HG03469 (cell line): ENCODE measurements at regions not wholly inside any gene's neighbourhood (a gene's known extent, or its start where the extent isn't known, plus 50 kb on each side); places are given as distances from the start of the nearest gene placed in this dataset.
"Not testable (repeated sequence)": the region's sequence is repeated elsewhere in the genome, so short reads cannot be mapped to it uniquely, and the experiment has no call there.

ENCODE experiments used
- ATAC-seq: cut with Tn5 transposase; IDR thresholded peaks from one replicate; pipeline ENCODE4 v1.9.1; 2021; ENCODE audit warnings: mild to moderate bottlenecking, moderate library complexity, moderate number of reproducible peaks; ENCODE audit not compliant: unreplicated experiment

DNA sequence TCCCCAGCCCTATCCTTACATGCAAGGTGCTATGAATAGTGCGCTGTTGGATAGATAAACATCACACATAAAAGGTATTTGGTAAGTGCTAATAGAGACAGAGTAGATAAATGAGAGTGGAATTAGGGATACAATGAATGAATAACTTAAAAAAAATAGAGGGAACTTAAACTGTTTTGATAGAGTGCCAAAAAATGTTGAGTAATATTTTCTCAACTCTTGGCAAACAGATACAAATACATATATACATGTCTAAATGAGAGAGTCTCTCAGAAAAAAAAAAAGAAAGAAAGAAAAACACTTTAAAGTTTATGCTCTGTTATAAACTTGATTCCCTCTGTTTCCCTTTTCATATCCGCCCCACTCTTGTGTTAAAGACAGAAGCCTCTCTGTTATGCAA, 667.4 kb downstream of the ROBO2 start:
- ATAC-seq, result no peak

- ATAC-seq, result no peak
Measured at GRCh38 chr3:77709155-77709554, 669.3 kb downstream of the ROBO2 start.

DNA sequence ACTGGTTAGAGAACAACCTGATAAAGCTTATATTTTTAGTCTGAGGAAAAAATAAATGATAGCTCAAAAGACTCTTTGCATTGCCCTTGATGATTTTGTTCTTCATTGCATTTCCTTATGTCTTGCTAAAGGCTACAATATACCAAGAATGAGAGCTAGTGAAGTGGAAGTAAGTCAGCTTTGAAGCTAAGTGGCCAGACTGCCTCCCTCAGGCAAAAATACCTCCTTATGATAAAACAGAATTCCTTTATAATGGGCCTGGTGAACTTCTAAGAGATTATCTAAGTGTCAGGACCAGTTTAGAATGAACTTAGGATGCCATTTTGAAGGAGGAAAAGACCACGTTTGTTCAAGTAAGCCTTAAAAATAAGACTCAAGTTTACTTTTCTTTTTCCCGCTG, 678.4 kb downstream of the ROBO2 start:
- ATAC-seq, result no peak

GRCh38 chr3:77720460-77720971, 680.6 kb downstream of the ROBO2 start:
- ATAC-seq, result no peak

GRCh38 chr3:77726517-77726916, 686.6 kb downstream of the ROBO2 start:
- no peak for ATAC-seq

DNA sequence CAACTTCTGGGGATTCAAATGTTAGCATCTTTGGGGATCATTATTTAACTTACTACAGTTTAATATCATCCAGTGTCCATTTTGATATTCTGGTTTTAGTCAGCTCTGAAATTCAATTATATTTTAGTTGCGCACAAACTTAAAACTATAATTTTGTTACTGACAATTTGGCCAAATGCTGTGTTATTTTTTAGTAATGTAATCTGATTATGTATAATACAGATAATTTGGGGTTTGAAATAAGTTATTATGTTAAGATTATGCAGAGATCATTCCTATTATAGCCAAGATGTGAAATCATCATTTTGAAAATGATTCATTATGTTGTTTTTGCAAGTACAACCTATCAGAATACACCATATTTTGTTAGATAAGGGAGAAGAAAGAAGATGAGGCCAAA, 706.1 kb downstream of the ROBO2 start:
- no peak for ATAC-seq

GRCh38 chr3:77746892-77747291, 707.0 kb downstream of the ROBO2 start:
- no peak for ATAC-seq

DNA sequence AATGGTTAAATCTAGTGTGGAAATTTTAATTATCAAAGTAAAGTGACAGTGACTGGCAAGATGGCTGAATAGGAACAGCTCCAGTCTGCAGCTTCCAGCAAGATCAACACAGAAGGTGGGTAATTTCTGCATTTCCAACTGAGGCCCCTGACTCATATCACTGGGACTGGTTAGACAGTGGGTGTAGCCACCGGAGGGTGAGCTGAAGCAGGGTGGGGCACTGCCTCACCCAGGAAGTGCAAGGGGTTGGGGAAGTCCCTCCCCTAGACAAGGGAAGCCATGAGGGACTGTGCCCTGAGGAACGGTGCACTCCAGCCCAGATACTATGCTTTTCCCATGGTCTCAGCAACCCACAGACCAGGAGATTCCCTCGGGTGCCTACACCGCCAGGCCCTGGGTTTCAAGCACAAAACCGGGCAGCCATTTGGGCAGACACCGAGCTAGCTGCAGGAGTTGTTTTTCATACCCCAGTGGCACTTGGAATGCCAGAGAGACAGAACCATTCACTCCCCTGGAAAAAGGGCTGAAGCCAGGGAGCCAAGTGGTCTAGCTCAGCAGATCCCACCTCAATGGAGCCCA, 716.6 kb downstream of the ROBO2 start:
- ATAC-seq, result not testable (repeated sequence)

GRCh38 chr3:77772459-77772858, 732.6 kb downstream of the ROBO2 start:
- no peak for ATAC-seq

- no peak for ATAC-seq
Measured at GRCh38 chr3:77773084-77773483, 733.2 kb downstream of the ROBO2 start.

DNA sequence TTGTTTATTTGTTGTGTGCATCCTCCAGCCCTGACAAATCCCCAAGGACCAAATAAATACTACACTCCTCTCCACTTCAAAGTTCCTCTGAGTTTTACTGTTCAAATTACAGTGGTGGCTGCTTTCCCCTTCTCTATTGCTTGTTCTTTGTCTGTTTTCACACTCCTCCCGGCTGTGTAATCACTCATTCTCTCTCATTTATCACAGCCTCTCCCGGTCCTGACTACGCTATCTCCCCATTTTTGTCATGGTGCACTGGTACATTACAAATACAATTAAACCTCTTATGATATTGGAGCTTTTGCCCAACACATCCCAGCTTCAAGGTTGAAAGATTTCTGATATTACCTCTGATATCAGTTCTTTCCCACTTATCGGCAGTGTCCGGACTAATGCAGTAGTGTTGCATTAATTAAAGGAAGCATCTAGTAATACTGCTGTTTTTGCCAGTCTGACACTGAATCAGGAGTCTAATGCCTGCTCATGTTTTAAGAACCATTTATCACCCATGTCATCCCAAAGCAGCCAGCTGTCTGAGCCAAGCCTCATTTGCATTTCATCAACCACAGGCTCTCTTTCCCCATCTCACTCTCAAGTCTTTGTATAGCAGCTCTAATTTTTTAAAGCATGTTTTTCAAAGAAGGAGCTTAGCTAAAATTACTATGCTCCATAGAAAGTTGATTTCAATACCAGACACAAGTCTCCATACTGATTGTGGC, 740.5 kb downstream of the ROBO2 start:
- no peak for ATAC-seq

DNA sequence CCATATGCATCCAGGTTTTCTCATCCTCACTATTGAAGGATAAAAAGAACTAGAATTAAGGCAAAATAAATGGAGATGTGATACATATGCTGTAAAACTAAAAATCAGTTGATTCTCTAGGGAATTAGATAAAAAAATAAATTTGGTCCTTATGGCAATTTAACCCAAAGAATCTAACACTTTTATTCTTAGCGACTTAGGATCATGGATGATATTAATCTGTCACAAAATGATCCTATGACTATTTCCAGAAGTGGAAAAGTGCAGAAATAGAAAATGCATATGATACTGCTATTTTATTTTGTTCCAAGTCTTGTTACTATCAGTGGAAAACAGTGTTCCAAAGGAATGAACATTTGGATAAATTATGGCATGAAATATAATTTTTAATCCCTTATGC, 746.3 kb downstream of the ROBO2 start:
- no peak for ATAC-seq

DNA sequence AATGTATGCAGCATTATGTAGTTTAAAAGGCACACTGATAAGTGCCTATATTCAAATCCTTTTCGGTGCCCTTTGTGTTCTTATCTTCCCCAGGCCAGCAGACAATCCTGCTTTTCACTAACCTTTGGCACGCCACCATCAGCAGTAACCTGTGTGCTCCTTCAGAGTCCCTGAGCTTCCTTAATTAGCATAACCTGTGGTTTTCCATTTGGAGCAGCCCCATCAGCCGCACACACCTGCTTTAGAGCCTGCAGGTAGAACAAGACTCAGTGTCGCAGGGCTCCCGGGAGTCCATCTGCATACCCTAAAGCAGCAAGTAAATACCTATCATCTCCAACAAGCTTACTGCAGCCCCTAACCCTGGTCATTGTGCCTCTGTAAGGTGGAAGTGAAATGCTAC, 755.1 kb downstream of the ROBO2 start:
- ATAC-seq, result no peak

DNA sequence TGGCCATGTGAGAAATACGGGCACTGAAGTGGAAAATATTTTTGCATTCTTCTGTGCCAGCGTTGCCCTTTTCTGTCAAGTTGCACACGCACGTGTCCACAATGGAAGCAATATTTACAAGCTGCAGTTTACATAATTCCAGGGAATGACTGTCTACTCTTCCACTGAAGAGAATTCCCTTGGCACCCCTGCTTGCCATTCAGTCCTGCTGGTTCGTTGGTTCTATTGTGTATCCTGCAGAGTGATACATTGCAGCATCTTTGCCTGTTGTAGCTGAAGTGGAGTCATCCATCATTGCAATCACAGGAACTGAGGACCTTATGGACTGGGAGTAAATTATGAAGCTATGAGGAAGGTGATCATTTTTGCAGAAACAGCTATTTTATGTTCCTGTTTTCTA, 759.4 kb downstream of the ROBO2 start:
- no peak for ATAC-seq

DNA sequence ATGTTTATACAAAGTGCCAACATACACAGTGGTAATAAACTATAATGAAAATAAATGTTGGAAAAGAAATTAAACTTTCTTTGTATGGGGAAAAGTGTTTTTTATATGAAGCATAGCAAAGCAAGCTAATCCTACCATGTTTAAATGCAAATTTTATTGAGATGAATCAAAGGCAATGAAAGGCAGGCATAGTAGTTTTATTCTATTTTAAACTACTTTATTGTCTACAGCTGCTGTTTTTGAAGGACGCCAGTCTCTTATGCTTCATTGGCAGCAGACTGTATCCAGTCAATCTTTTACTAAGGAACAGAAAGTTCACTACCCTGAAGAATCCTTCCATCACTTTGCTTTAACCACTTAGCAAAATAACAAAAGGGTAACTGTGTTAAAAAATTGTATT, 761.0 kb downstream of the ROBO2 start:
- ATAC-seq, result no peak

DNA sequence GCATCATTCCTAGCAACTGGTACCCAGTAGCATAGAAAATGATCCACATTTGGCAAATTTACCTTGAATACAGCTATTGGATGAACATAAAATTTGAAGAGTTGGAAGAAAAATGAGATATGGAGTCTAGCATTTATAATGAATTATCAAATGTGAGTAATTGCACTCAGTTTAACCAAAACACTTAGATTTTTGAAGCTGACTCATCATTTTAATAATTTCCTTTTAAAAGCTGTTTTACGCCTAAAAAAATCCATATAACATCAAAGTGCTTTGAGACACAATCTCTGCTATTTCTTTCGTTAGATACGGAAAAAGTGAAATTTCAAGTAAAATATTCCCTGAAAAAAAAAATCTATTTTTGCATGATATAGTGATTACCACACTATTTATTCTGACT, 767.4 kb downstream of the ROBO2 start:
- ATAC-seq, result no peak

- ATAC-seq, result no peak
Measured at GRCh38 chr3:77814845-77815244, 774.9 kb downstream of the ROBO2 start.

DNA sequence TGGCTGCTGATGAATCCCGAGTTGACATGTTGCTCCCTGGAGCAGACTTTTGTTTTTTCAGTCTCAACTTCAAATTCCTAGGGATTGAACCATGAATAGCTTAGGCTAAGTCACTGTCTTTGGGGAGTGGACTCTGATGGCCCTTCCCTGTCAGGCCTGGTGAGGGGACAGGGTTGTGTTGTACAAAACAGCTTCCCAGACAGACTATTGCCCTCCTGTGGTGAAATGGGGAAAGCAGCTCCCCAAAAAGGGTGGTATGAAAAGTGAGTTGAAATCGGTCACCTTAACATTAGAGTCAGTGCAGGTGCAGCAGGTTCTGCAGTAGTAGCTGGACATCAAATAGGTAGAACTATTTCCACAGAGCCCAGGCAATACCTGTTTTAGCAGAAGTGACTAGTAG, 775.6 kb downstream of the ROBO2 start:
- no peak for ATAC-seq

GRCh38 chr3:77816366-77816765, 776.5 kb downstream of the ROBO2 start:
- ATAC-seq, result no peak

DNA sequence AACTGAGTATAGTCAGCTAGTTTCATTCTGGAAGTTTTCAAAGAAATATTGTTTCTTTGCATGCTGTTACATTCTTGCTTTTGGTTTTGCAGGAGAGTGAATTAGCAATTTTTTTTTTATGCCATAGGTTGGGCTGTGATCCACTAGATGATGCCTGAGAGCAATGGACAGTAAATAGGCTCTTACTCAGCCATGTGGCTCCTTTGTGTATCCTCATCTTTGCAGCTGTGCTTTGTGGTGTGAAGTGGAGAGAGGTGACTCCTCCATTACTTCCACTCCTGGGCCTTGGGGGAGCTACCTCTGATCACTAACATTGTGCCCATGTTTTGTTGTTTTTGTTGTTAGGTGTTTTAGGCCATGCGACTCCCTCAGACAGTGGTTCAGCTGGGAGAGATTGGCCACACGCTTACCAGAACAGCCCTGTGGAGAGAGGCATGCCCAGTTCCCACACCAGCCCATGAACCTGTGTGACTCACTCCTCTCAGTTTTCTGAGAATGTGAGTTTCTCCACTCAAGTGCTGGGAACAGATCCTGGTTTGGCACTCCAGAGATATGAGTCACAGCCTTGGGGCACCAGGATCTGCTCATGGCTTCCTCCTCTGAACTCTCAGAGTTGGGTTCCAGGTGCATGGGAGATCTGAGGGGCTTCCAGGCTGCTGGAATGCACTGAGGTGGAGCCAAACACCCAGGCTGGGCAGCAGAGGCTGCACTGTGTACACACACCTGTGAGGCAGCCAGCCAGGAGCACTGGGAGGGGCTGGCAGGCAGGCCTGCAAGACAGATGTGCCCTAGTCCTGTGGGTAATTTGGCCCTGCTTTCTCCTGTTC, 785.3 kb downstream of the ROBO2 start:
- ATAC-seq, result no peak

- no peak for ATAC-seq
Measured at GRCh38 chr3:77835921-77836320, 796.0 kb downstream of the ROBO2 start.
